ENCODE measurements at regions not wholly inside any gene's neighbourhood (a gene's known extent, or its start where the extent isn't known, plus 50 kb on each side); places are given as distances from the start of the nearest gene placed in this dataset.
"Not testable (repeated sequence)": the region's sequence is repeated elsewhere in the genome, so short reads cannot be mapped to it uniquely, and the experiment has no call there.

GRCh38 chr17:16873174-16874035 is 98.5 kb downstream of the TNFRSF13B start:
- DNase-seq (peak in 1 of 3 donors; percentile 10), ATAC-seq (ENCODE audit: insufficient read depth, low FRiP score) (peak; percentile 23)
- no peak overlapping the region for H3K9ac ChIP-seq (ENCODE audit: insufficient read depth in 1 of 2, low read length in 2 of 2)
- no peak overlapping the region for H3K27ac ChIP-seq (ENCODE audit: low read depth in 1 of 2, low read length in 1 of 2)
- H3K4me1 ChIP-seq (ENCODE audit: control insufficient read depth in 5 of 5, insufficient read depth in 5 of 5, low read length in 5 of 5), result peaks cover 0 to 4% (median 0%) of the 10 kb centered on the region in 5 donors
- no peaks in the 10 kb centered on the region for H3K36me3 ChIP-seq (ENCODE audit: control insufficient read depth in 4 of 4, insufficient read depth in 4 of 4, low read length in 4 of 4)
- no peak overlapping the region for H3K4me3 ChIP-seq
- H3K9me3 ChIP-seq (ENCODE audit: control insufficient read depth in 4 of 4, insufficient read depth in 3 of 4, low read length in 3 of 4), result no peaks in the 10 kb centered on the region
- whole genome bisulfite sequencing, 2 donors, result 54 to 62% methylated on average over 15 of the region's 15 CpGs
- H3K27me3 ChIP-seq (ENCODE audit: control insufficient read depth in 3 of 3, insufficient read depth in 3 of 3, low read length in 2 of 3), result no peaks in the 10 kb centered on the region
- TF ChIP-seq CTCF (IDR thresholded peaks at IDR 0.05; ENCODE audit: control extremely low read depth, extremely low read depth), result no peak

- no peak for ATAC-seq (ENCODE audit: insufficient read depth, low FRiP score)
- no peak for DNase-seq
- 74 to 81% methylated on average over 16 of the region's 16 CpGs for WGBS, 2 donors
Observed at GRCh38 chr17:16872351-16873173, 99.4 kb downstream of the TNFRSF13B start.

DNA sequence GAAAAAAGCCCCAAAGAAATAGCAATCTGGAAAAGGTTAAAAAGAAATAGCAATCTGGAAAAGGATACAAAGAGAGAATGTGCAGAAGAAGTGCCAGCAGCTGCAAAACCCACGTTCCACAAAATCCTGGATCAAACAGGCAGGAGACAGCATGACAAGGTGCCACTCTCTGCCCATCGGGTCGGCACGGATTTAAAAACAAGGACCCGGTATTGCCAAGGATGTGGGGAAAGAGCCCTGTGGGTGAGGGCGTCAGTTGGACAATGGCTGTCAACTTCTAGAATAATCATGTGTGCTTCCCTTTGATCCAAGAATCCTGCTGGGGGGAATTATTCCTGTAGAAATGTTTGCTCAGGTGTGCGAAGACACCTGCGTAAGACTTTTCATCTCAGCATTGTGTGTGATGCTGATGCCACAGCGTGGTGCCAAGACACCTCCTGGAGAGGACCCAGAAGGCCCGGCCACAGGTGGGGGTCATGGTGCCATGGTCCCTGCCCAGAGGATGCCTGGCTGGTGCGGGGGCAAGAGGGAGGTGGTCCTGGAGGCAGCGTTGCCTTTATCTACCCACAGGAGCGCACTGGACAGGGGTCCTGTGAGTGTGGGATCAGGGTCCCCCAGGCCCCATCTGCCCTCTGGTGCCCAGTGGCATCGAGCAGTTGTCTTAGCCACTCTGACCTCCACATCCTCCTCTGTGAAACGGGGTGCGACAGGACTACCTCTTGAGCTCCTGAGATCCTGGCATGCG is 100.3 kb downstream of the TNFRSF13B start:
- not testable (repeated sequence) for H3K27me3 ChIP-seq (ENCODE audit: control insufficient read depth in 3 of 3, insufficient read depth in 3 of 3, low read length in 2 of 3); H3K4me3 ChIP-seq; DNase-seq; H3K4me1 ChIP-seq (ENCODE audit: control insufficient read depth in 5 of 5, insufficient read depth in 5 of 5, low read length in 5 of 5); H3K9me3 ChIP-seq (ENCODE audit: control insufficient read depth in 4 of 4, insufficient read depth in 3 of 4, low read length in 3 of 4); ATAC-seq (ENCODE audit: insufficient read depth, low FRiP score); H3K9ac ChIP-seq (ENCODE audit: insufficient read depth in 1 of 2, low read length in 2 of 2); H3K27ac ChIP-seq (ENCODE audit: low read depth in 1 of 2, low read length in 1 of 2); H3K36me3 ChIP-seq (ENCODE audit: control insufficient read depth in 4 of 4, insufficient read depth in 4 of 4, low read length in 4 of 4)
- WGBS, 2 donors, result 89 to 91% methylated on average over 17 of the region's 17 CpGs

More at GRCh38 chr17:16872351-16873173, 99.4 kb downstream of the TNFRSF13B start:
- no peaks in the 10 kb centered on the region for H3K9me3 ChIP-seq (ENCODE audit: control insufficient read depth in 4 of 4, insufficient read depth in 3 of 4, low read length in 3 of 4)
- no peaks in the 10 kb centered on the region for H3K27me3 ChIP-seq (ENCODE audit: control insufficient read depth in 3 of 3, insufficient read depth in 3 of 3, low read length in 2 of 3)
- TF ChIP-seq CTCF (IDR thresholded peaks at IDR 0.05; ENCODE audit: control extremely low read depth, extremely low read depth), result no peak
- no peaks in the 10 kb centered on the region for H3K4me1 ChIP-seq (ENCODE audit: control insufficient read depth in 5 of 5, insufficient read depth in 5 of 5, low read length in 5 of 5)
- H3K9ac ChIP-seq (ENCODE audit: insufficient read depth in 1 of 2, low read length in 2 of 2), result no peak overlapping the region
- H3K36me3 ChIP-seq (ENCODE audit: control insufficient read depth in 4 of 4, insufficient read depth in 4 of 4, low read length in 4 of 4), result no peaks in the 10 kb centered on the region
- no peak overlapping the region for H3K27ac ChIP-seq (ENCODE audit: low read depth in 1 of 2, low read length in 1 of 2)
- H3K4me3 ChIP-seq, result no peak overlapping the region
